Stomach (tissue), 8 donors: ENCODE measurements at regions not wholly inside any gene's neighbourhood (a gene's known extent, or its start where the extent isn't known, plus 50 kb on each side); places are given as distances from the start of the nearest gene placed in this dataset.

Experiments
- DNase-seq, 2 donors: peaks; one replicate each; pipeline versions ENCODE4 v3.0.0 to v3.0.0-alpha.2; 2013 to 2019
- H3K27ac ChIP-seq, 5 donors: fragments of 200-600 bp in 4 of 5; sonication (generic) in 4 of 5; one replicate each; pipeline ENCODE4 v1.5.1; 2013 to 2019; ENCODE audit warnings: mild to moderate bottlenecking in 1 of 5, moderate library complexity in 1 of 5
- H3K27me3 ChIP-seq, 3 donors: fragments of 200-600 bp; sonication (generic); one replicate each; pipeline ENCODE4 v1.5.1; 2017 to 2019; ENCODE audit warnings: mixed run types in 1 of 3
- H3K36me3 ChIP-seq, 4 donors: fragments of 200-600 bp; sonication (generic); 1 replicate in 3 of 4; 2 replicates in 1 of 4; pipeline ENCODE4 v1.5.1; 2016 to 2019
- H3K4me1 ChIP-seq, 4 donors: fragments of 200-600 bp; sonication (generic); one replicate each; pipeline ENCODE4 v1.5.1; 2016 to 2019
- H3K4me3 ChIP-seq, 4 donors: fragments of 200-600 bp; sonication (generic) in 3 of 4; one replicate each; pipeline ENCODE4 v1.5.1; 2016 to 2019; ENCODE audit warnings: mild to moderate bottlenecking in 1 of 4
- H3K9me3 ChIP-seq, 4 donors: fragments of 200-600 bp; sonication (generic); one replicate each; pipeline ENCODE4 v1.5.1; 2016 to 2019
- CTCF ChIP-seq, 7 experiments: fragments of 450-650 bp in 4 of 7; fragments of 200-600 bp in 3 of 7; sonication (generic) in 3 of 7; IDR thresholded peaks; one replicate each; pipeline ENCODE4 v1.5.1; 2016 to 2019; ENCODE audit warnings: antibody characterized with exemption in 7 of 7, control low read depth in 2 of 7, mild to moderate bottlenecking in 1 of 7
- EP300 ChIP-seq: sonication (generic); formaldehyde crosslinking; IDR thresholded peaks from one replicate; pipeline ENCODE4 v1.6.1; 2017; ENCODE audit warnings: antibody characterized with exemption
- POLR2A ChIP-seq, 4 donors: fragments of 450-650 bp; IDR thresholded peaks; one replicate each; pipeline ENCODE4 v1.6.1; 2016; ENCODE audit warnings: antibody characterized with exemption in 4 of 4, control low read depth in 2 of 4, mild to moderate bottlenecking in 1 of 4, moderate library complexity in 1 of 4
- POLR2AphosphoS5 ChIP-seq, 3 donors: sonication (generic); formaldehyde crosslinking; IDR thresholded peaks; one replicate each; pipeline ENCODE4 v1.6.1; 2016; ENCODE audit warnings: antibody characterized with exemption in 3 of 3
- WGBS, 5 donors: extraction: QIAGEN DNeasy Blood & Tissue Kit in 3 of 5; methylation state at CpG; one replicate each; pipeline versions ENCODE4 v1.1.5 to v1.1.7; 2013 to 2018; 5-methylcytosine and 5-hydroxymethylcytosine counted together
- intact Hi-C: fragments of 100-400 bp; cut with DNase I; formaldehyde crosslinking; loops from one replicate; pipeline ENCODE4 v1.15.1; 2023; ENCODE audit warnings: low total_unique reads
- donor health status: healthy with polysubstance abuse.
- donor health status: Bipolar disorder and iron deficiency.
- donor health status: healthy.

- no peaks in the 10 kb centered on the region for H3K4me1 ChIP-seq
- H3K36me3 ChIP-seq = no peaks in the 10 kb centered on the region
- no peak overlapping the region for H3K27ac ChIP-seq
- H3K27me3 ChIP-seq = no peaks in the 10 kb centered on the region
- DNase-seq = no peak
- 77 to 90% (median 86%) methylated on average over 8 of the region's 8 CpGs for WGBS, 5 donors
- no peaks in the 10 kb centered on the region for H3K9me3 ChIP-seq
- no peak for TF ChIP-seq POLR2AphosphoS5 (IDR thresholded peaks at IDR 0.05)
- no peak for TF ChIP-seq EP300
- no peak for TF ChIP-seq POLR2A (IDR thresholded peaks at IDR 0.05)
- TF ChIP-seq CTCF (IDR thresholded peaks at IDR 0.05) = no peak
- intact Hi-C loops = no loop called here
- no peak overlapping the region for H3K4me3 ChIP-seq
These were observed 928.9 kb upstream of the CITED2 start for GRCh38 chr6:140303218-140303949.

- Histone ChIP-seq H3K4me1 (no peaks in the 10 kb centered on the region), H3K27me3 (no peaks in the 10 kb centered on the region), H3K4me3 (no peak overlapping the region), H3K27ac (no peak overlapping the region), H3K9me3 (no peaks in the 10 kb centered on the region), H3K36me3 (no peaks in the 10 kb centered on the region)
- intact Hi-C loops = no loop called here
- WGBS, 5 donors = 74 to 84% (median 79%) methylated on average over 1 of the region's 1 CpG
- no peak for TF ChIP-seq EP300
- no peak for TF ChIP-seq POLR2A (IDR thresholded peaks at IDR 0.05)
- no peak for TF ChIP-seq CTCF (IDR thresholded peaks at IDR 0.05)
- TF ChIP-seq POLR2AphosphoS5 (IDR thresholded peaks at IDR 0.05) = no peak
- no peak for DNase-seq
These were observed 925.9 kb upstream of the CITED2 start for GRCh38 chr6:140300331-140300730.

DNA sequence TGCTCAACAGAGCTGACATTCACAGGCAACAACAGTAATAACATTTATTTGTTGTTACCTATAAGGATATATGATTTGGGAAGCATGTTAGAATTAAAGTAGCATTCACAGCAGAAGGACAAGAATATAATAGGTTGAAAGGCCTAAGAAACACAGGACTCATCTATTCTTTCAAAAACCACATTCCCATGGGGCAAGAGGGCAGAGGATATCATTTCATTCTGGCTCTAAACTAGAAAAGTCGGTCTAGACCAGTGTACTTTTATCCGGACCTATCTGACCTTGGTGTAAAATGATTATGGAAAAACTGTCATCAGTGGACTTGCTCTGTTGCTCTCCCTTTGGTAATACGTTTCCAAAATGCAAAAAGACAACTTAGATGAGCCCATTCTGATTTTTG lies 914.7 kb upstream of the CITED2 start:
- WGBS, 5 donors = 74 to 90% (median 80%) methylated on average over 3 of the region's 3 CpGs
- no peak for DNase-seq
- Histone ChIP-seq H3K4me1 (no peaks in the 10 kb centered on the region), H3K36me3 (no peaks in the 10 kb centered on the region), H3K27ac (no peak overlapping the region), H3K9me3 (peaks cover 0 to 5% (median 0%) of the 10 kb centered on the region in 4 donors), H3K4me3 (no peak overlapping the region), H3K27me3 (no peaks in the 10 kb centered on the region)
- TF ChIP-seq CTCF (IDR thresholded peaks at IDR 0.05) (no peak), POLR2AphosphoS5 (IDR thresholded peaks at IDR 0.05) (no peak), POLR2A (IDR thresholded peaks at IDR 0.05) (no peak), EP300 (no peak)
- intact Hi-C loops = no loop called here

GRCh38 chr6:140285998-140286690 lies 911.7 kb upstream of the CITED2 start:
- TF ChIP-seq POLR2A (IDR thresholded peaks at IDR 0.05) (no peak), CTCF (IDR thresholded peaks at IDR 0.05) (no peak), EP300 (no peak), POLR2AphosphoS5 (IDR thresholded peaks at IDR 0.05) (no peak)
- WGBS, 5 donors = 90 to 100% (median 95%) methylated on average over 1 of the region's 1 CpG
- intact Hi-C loops = no loop called here
- DNase-seq = no peak
- Histone ChIP-seq H3K4me1 (no peaks in the 10 kb centered on the region), H3K9me3 (peaks cover 0 to 2% (median 0%) of the 10 kb centered on the region in 4 donors), H3K27ac (no peak overlapping the region), H3K27me3 (no peaks in the 10 kb centered on the region), H3K36me3 (no peaks in the 10 kb centered on the region), H3K4me3 (no peak overlapping the region)
